ENCODE measurements at regions not wholly inside any gene's neighbourhood (a gene's known extent, or its start where the extent isn't known, plus 50 kb on each side); places are given as distances from the start of the nearest gene placed in this dataset.

- Histone ChIP-seq H3K27me3 (replicated peaks; ENCODE audit: insufficient read depth, low read depth, low read length, poor library complexity) (no peaks in the 10 kb centered on the region), H3K4me1 (ENCODE audit: insufficient read depth, low read length, poor library complexity, severe bottlenecking) (no peaks in the 10 kb centered on the region), H3K9me3 (ENCODE audit: low read depth, low read length, poor library complexity, severe bottlenecking) (no peaks in the 10 kb centered on the region), H3K27ac (ENCODE audit: low read depth, low read length, poor library complexity, severe bottlenecking) (no peak overlapping the region), H3K36me3 (ENCODE audit: insufficient read depth, low read length, poor library complexity, severe bottlenecking) (no peaks in the 10 kb centered on the region), H3K4me3 (ENCODE audit: low read depth, low read length, poor library complexity, severe bottlenecking) (no peak overlapping the region)
- no peak for TF ChIP-seq CTCF (conservative IDR thresholded peaks at IDR 0.05; ENCODE audit: low read depth, low read length)
- no peak for TF ChIP-seq EZH2 (IDR thresholded peaks at IDR 0.05; ENCODE audit: borderline replicate concordance, low read depth, low read length, poor library complexity, severe bottlenecking)
- ChIA-PET POLR2A (ENCODE audit: low non-redundant PET) (no interaction called here), CTCF (no interaction called here)
- no TSS peak for BruUV-seq (replicated peaks)
- DNase-seq (ENCODE audit: low spot score), result no peak
- intact Hi-C loops (cut with micrococcal nuclease; ENCODE audit: unreplicated experiment), result no loop called here
Measured at GRCh38 chr2:180848393-180848792, 132.0 kb upstream of the UBE2E3 start.

GRCh38 chr2:180846756-180847472, 133.5 kb upstream of the UBE2E3 start:
- no peak overlapping the region for H3K27ac ChIP-seq (ENCODE audit: low read depth, low read length, poor library complexity, severe bottlenecking)
- CTCF ChIA-PET, result no interaction called here
- H3K36me3 ChIP-seq (ENCODE audit: insufficient read depth, low read length, poor library complexity, severe bottlenecking), result no peaks in the 10 kb centered on the region
- no peak overlapping the region for H3K4me3 ChIP-seq (ENCODE audit: low read depth, low read length, poor library complexity, severe bottlenecking)
- H3K9me3 ChIP-seq (ENCODE audit: low read depth, low read length, poor library complexity, severe bottlenecking), result no peaks in the 10 kb centered on the region
- intact Hi-C loops (cut with micrococcal nuclease; ENCODE audit: unreplicated experiment), result no loop called here
- no TSS peak for BruUV-seq (replicated peaks)
- POLR2A ChIA-PET (ENCODE audit: low non-redundant PET), result no interaction called here
- H3K4me1 ChIP-seq (ENCODE audit: insufficient read depth, low read length, poor library complexity, severe bottlenecking), result no peaks in the 10 kb centered on the region
- TF ChIP-seq EZH2 (IDR thresholded peaks at IDR 0.05; ENCODE audit: borderline replicate concordance, low read depth, low read length, poor library complexity, severe bottlenecking) (no peak), CTCF (conservative IDR thresholded peaks at IDR 0.05; ENCODE audit: low read depth, low read length) (no peak; the same call in 1 of the 2 replicates)
- H3K27me3 ChIP-seq (replicated peaks; ENCODE audit: insufficient read depth, low read depth, low read length, poor library complexity), result no peaks in the 10 kb centered on the region
- DNase-seq (ENCODE audit: low spot score), result no peak

GRCh38 chr2:180842461-180842860, 137.9 kb upstream of the UBE2E3 start:
- no peak overlapping the region for H3K27ac ChIP-seq (ENCODE audit: low read depth, low read length, poor library complexity, severe bottlenecking)
- CTCF ChIA-PET, result no interaction called here
- H3K4me1 ChIP-seq (ENCODE audit: insufficient read depth, low read length, poor library complexity, severe bottlenecking), result no peaks in the 10 kb centered on the region
- POLR2A ChIA-PET (ENCODE audit: low non-redundant PET), result no interaction called here
- intact Hi-C loops (cut with micrococcal nuclease; ENCODE audit: unreplicated experiment), result no loop called here
- H3K9me3 ChIP-seq (ENCODE audit: low read depth, low read length, poor library complexity, severe bottlenecking), result no peaks in the 10 kb centered on the region
- TF ChIP-seq EZH2 (IDR thresholded peaks at IDR 0.05; ENCODE audit: borderline replicate concordance, low read depth, low read length, poor library complexity, severe bottlenecking) (no peak), CTCF (conservative IDR thresholded peaks at IDR 0.05; ENCODE audit: low read depth, low read length) (no peak)
- H3K36me3 ChIP-seq (ENCODE audit: insufficient read depth, low read length, poor library complexity, severe bottlenecking), result no peaks in the 10 kb centered on the region
- no peak overlapping the region for H3K4me3 ChIP-seq (ENCODE audit: low read depth, low read length, poor library complexity, severe bottlenecking)
- H3K27me3 ChIP-seq (replicated peaks; ENCODE audit: insufficient read depth, low read depth, low read length, poor library complexity), result no peaks in the 10 kb centered on the region
- DNase-seq (ENCODE audit: low spot score), result no peak
- BruUV-seq (replicated peaks), result no TSS peak

All from A673 (cell line).